Activated naive CD8-positive, alpha-beta T cell treated with anti-CD3 and anti-CD28 coated beads, Interleukin-2, amount 10 ng/mL, durations not matched to agents 7 days and 5 days (primary cell): ENCODE measurements at regions not wholly inside any gene's neighbourhood (a gene's known extent, or its start where the extent isn't known, plus 50 kb on each side); places are given as distances from the start of the nearest gene placed in this dataset.

Source experiments
- ATAC-seq: fragments of 150-1000 bp; cut with Tn5 transposase; one replicate; pipeline ENCODE4 v1.10.0; 2021; ENCODE audit warnings: low read depth, moderate library complexity
- POLR2A ChIA-PET: fragments of 350-600 bp; sonication (Branson Sonifier 250); formaldehyde crosslinking; loops from one replicate; lab custom pipeline; 2021; ENCODE audit warnings: antibody characterized with exemption; lab: Charles Lee
- DNase-seq: peaks from one replicate; pipeline ENCODE4 v3.0.0; 2021
- H3K27ac Mint-ChIP-seq: one replicate; pipeline ENCODE4 v1.8.0; 2022; ENCODE audit warnings: mild to moderate bottlenecking, mixed read lengths
- H3K27me3 Mint-ChIP-seq: one replicate; pipeline ENCODE4 v1.8.0; 2022; ENCODE audit warnings: mild to moderate bottlenecking, moderate library complexity, mixed read lengths
- H3K36me3 Mint-ChIP-seq: one replicate; pipeline ENCODE4 v1.8.0; 2021; ENCODE audit warnings: mild to moderate bottlenecking, mixed read lengths
- H3K4me1 Mint-ChIP-seq: one replicate; pipeline ENCODE4 v1.8.0; 2021; ENCODE audit warnings: mixed read lengths
- H3K4me3 Mint-ChIP-seq: one replicate; pipeline ENCODE4 v1.8.0; 2022; ENCODE audit warnings: mild to moderate bottlenecking, moderate library complexity, mixed read lengths
- H3K9me3 Mint-ChIP-seq: one replicate; pipeline ENCODE4 v1.8.0; 2021; ENCODE audit warnings: mixed read lengths

DNA sequence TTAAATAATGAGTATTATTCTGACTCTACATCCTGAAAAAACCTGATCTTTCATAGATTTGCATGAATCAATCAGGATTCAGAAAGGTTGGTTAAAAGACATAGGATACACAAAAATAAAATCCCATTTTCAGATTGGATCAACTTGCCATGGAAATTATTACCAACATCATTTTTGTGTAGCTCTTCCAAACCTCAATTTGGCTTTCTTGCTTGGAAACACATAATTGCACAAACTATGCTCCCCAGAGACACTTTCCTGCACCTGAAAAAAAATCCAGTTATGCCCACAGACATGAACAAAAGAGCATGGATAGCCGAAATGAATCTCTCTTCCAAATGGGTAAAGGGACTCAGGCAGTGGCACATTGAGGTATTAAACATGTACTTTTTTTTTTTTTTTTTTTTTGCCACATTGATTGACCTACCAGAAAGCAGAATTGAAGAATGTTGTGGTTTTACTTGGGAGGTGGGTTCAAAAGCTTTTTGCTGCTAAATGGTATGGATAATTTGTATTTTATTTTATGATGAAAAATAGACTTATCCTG, 135.4 kb upstream of the FBN2 start:
- DNase-seq = no peak
- Mint-ChIP-seq H3K27ac (no peak overlapping the region), H3K4me3 (no peak overlapping the region), H3K36me3 (no peaks in the 10 kb centered on the region), H3K9me3 (peaks cover 1% of the 10 kb centered on the region), H3K4me1 (no peaks in the 10 kb centered on the region), H3K27me3 (no peaks in the 10 kb centered on the region)
- POLR2A ChIA-PET = no interaction called here
- ATAC-seq = no peak

DNA sequence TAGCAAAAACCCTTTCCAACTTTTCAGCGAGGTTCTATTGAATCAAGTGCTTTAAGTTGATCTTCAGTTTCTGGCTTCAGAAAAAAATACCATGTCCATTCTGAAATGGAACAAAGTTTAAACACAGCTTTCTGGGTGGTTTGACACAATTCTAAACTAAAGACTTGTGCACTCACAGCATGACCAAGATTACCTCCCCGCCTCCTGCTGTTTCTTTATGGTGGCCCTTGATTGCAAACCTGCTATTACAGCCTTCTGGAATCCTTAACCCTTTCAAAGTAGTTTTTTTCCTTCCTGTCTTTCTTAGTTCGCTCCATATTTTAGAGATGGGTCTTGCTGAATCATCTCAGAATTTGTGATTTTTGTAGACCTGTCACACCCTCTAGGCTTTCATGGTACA, 135.9 kb upstream of the FBN2 start:
- POLR2A ChIA-PET = no interaction called here
- H3K4me3 Mint-ChIP-seq = no peak overlapping the region
- no peak overlapping the region for H3K27ac Mint-ChIP-seq
- DNase-seq = no peak
- peaks cover 1% of the 10 kb centered on the region for H3K9me3 Mint-ChIP-seq
- no peak for ATAC-seq
- H3K27me3 Mint-ChIP-seq = no peaks in the 10 kb centered on the region
- no peaks in the 10 kb centered on the region for H3K36me3 Mint-ChIP-seq
- H3K4me1 Mint-ChIP-seq = no peaks in the 10 kb centered on the region

DNA sequence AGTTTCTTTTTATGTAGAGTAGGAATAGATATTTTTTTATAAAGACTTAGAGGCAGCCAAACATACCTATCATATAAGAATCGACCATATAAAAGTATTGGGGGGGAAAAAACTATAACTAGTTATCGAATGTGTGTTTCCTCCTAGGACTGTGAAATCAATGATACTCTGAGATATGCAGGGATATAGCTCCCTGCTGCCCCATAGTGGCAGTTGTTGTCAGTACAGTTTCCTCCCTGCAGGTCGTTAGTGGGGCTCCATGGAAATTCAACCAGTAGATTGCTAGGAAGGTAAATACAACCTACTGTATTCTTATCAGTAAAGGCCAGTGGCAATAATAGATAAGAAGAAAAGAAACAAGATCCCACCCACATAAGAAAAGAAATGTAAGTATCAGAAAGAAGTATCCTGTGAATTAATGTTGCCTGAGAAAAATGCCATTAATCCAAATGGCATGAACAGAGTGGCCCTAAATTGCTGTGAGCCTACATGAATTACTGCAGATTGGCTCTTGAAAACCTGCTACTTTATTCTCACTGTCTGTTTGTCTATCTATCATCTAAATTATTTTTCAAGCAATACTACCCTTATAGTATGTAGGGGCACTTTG, 136.9 kb upstream of the FBN2 start:
- Mint-ChIP-seq H3K9me3 (no peaks in the 10 kb centered on the region), H3K4me3 (no peak overlapping the region), H3K36me3 (no peaks in the 10 kb centered on the region), H3K27ac (no peak overlapping the region), H3K4me1 (no peaks in the 10 kb centered on the region), H3K27me3 (no peaks in the 10 kb centered on the region)
- DNase-seq (peak; percentile 27), ATAC-seq (no peak)
- POLR2A ChIA-PET = no interaction called here

DNA sequence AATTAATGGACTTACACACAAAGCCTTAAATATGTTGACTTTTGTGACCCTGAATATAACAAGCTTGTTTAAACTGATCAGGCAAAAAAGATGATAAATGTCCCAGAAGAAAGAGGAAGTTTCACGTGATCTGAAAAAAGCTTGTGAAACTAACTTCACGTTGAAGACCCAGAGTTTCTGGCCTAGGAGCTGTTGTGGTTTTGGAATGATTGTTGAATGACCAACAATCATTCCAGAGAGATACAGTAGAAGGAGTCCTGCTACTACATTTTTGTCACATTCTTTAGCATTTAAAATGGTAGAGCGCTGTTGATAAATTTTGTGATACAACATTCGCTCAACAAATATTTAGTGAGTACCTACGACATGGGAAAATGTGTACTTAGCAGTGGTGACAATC, 143.1 kb upstream of the FBN2 start:
- H3K27ac Mint-ChIP-seq = no peak overlapping the region
- POLR2A ChIA-PET = no interaction called here
- H3K4me1 Mint-ChIP-seq = no peaks in the 10 kb centered on the region
- DNase-seq (no peak), ATAC-seq (no peak)
- H3K4me3 Mint-ChIP-seq = no peak overlapping the region
- no peaks in the 10 kb centered on the region for H3K36me3 Mint-ChIP-seq
- no peaks in the 10 kb centered on the region for H3K27me3 Mint-ChIP-seq
- H3K9me3 Mint-ChIP-seq = no peaks in the 10 kb centered on the region

DNA sequence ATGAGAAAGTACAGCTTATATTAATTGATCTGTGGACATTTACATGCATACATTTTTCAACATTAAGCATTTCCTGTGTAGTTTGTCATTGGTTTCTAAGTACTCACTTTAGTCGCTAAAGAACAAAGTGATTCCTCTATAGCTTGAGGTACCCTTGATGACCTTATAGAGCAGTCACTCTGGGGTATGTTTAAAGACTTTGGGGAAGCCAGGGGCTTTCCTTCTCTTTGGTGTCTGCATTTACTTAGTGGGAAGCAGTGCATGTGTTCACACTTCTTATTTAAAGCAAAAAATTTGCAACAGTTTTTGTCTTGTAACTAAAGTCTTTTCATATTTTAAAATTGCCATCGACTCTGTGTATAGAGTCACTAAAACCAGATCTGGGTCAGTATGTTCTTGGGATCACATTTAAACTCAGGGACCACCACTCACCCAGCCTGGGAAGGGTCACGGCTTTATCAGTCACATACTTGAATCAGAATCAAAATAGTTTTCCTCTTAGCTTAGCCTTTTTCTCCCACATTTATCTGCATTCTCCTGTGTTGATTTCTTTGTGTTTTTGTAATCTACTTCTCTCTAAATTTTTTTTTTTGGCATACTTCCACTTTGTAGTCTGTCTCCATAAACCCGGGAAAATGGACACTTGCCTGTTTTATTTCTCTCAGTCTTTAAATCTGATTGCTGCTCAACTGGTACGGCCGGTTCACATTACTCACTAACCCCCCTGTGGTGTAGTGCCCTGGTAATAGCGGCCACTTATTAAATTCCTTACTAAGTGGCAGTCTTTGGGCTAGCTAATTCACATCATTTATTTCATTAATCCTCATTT, 143.9 kb upstream of the FBN2 start:
- ATAC-seq (no peak), DNase-seq (no peak)
- Mint-ChIP-seq H3K36me3 (no peaks in the 10 kb centered on the region), H3K9me3 (no peaks in the 10 kb centered on the region), H3K27me3 (no peaks in the 10 kb centered on the region), H3K4me3 (no peak overlapping the region), H3K27ac (no peak overlapping the region), H3K4me1 (no peaks in the 10 kb centered on the region)
- POLR2A ChIA-PET = no interaction called here

DNA sequence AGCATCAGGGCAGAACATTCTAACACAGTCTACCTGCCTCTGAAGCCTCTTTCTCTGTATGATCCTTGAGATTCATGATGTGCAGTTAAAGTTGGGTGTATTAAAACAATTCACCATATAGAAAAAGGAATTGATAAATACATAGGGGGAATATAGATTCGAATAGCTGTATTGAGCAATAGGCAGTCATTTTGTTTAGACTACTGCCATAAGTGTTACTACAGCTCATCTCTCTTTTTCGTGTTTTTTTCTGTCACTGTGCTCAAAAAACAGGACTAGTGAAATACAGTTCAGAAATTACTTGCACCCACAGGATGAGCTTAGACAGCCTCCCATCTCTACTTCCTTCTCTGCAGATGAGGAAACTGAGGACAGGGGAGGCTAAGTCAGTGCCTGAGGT, 144.6 kb upstream of the FBN2 start:
- ATAC-seq (no peak), DNase-seq (no peak)
- POLR2A ChIA-PET = no interaction called here
- Mint-ChIP-seq H3K9me3 (no peaks in the 10 kb centered on the region), H3K4me1 (no peaks in the 10 kb centered on the region), H3K27me3 (no peaks in the 10 kb centered on the region), H3K27ac (no peak overlapping the region), H3K36me3 (no peaks in the 10 kb centered on the region), H3K4me3 (no peak overlapping the region)

DNA sequence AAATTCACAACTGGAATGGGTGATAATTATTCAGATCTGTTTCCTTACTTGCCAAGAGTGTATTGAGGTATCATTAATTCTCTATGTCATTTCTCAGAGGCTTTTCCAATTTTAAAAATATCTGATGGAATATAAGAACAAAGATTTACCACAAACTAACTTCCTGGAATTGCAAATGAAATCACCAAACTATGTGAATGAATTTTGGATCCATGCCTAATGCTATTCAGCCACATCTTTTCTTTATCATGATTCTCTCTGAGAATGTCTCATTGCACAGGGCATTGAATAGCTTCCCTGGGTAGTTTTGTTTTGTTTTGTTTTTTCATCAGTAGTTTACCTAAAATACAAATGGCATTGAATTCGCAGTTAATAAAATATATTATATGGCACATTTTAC, 146.9 kb upstream of the FBN2 start:
- H3K4me3 Mint-ChIP-seq = no peak overlapping the region
- H3K36me3 Mint-ChIP-seq = no peaks in the 10 kb centered on the region
- POLR2A ChIA-PET = no interaction called here
- no peaks in the 10 kb centered on the region for H3K4me1 Mint-ChIP-seq
- DNase-seq (no peak), ATAC-seq (no peak)
- H3K27ac Mint-ChIP-seq = no peak overlapping the region
- H3K9me3 Mint-ChIP-seq = no peaks in the 10 kb centered on the region
- H3K27me3 Mint-ChIP-seq = no peaks in the 10 kb centered on the region

DNA sequence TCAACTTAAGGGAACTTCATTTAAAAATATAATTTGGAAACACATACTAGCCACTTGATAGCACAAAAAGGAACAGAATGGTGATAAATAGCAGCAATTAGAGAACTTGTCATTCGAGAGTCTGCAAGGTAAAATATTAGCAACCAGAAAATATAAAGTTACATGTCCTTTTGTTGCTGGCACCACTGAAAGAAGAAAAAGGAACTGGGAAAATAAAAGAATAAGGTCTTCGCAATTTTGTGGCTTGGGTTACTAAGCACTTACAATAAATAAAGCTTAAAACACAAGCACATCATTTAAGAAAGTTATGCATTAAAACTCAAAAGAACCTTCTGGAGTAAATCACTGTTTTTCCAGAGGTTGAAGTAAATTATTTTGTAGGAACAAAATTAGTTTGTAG, 149.9 kb upstream of the FBN2 start:
- H3K4me3 Mint-ChIP-seq = no peak overlapping the region
- H3K4me1 Mint-ChIP-seq = no peaks in the 10 kb centered on the region
- ATAC-seq = no peak
- POLR2A ChIA-PET = no interaction called here
- H3K27me3 Mint-ChIP-seq = no peaks in the 10 kb centered on the region
- H3K27ac Mint-ChIP-seq = no peak overlapping the region
- H3K36me3 Mint-ChIP-seq = no peaks in the 10 kb centered on the region
- no peaks in the 10 kb centered on the region for H3K9me3 Mint-ChIP-seq
- DNase-seq = no peak

DNA sequence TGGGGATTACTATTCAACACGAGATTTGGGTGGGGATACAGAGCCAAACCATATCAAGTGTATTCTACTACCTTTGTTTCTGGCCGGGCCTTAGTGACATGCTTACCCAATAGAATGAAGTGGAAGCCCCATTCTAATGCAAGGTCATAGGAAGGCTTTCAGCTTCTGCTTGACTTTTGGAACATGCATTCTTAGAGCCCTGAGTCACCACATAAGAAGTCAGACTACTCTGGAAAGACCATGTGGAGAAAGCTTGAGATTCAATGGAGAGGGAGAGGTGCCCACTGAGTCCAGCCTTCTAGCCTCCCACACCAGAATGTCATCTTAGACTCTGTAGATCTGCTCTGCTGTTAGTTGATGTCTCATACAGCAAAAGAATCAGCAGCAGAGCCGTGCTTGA, 155.7 kb upstream of the FBN2 start:
- Mint-ChIP-seq H3K36me3 (no peaks in the 10 kb centered on the region), H3K27ac (no peak overlapping the region), H3K9me3 (no peaks in the 10 kb centered on the region), H3K27me3 (no peaks in the 10 kb centered on the region), H3K4me3 (no peak overlapping the region), H3K4me1 (no peaks in the 10 kb centered on the region)
- no peak for DNase-seq
- ATAC-seq = no peak
- POLR2A ChIA-PET = no interaction called here

DNA sequence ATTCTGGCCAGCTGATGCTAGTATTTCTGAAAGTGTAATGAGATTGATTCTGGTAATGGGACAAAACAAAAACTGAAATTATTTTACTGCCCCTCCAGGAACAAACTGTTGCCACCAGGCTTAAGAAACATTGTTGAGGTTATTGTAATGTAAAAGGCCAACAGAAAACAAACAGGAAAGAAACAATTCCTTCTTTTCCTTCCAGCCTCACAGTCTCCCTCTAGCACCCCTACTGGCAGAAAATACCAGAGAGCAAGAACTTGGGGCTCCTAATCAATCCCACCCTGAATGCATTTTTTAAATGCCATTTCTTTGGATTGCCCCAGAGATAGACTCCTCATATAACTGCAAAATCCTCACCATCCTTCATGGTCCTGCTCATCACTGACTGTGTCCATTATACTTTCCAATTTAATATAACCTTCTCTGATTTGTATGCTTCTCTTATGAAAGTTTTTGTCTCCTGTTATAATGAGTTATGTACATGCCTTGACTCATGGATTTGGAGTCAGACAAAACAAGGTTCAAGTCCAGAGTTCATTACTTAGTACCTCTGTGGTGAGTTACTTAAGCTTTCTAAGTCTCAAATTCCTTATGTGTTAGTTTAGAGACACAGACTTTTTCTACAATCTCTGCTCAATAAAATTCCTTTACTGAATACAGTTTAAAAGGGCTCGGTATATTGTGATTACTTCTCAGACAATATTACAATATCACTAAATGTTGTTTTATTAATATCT, 157.9 kb upstream of the FBN2 start:
- Mint-ChIP-seq H3K4me3 (no peak overlapping the region), H3K36me3 (no peaks in the 10 kb centered on the region), H3K9me3 (no peaks in the 10 kb centered on the region), H3K4me1 (no peaks in the 10 kb centered on the region), H3K27ac (no peak overlapping the region), H3K27me3 (no peaks in the 10 kb centered on the region)
- no peak for DNase-seq
- POLR2A ChIA-PET = no interaction called here
- no peak for ATAC-seq

DNA sequence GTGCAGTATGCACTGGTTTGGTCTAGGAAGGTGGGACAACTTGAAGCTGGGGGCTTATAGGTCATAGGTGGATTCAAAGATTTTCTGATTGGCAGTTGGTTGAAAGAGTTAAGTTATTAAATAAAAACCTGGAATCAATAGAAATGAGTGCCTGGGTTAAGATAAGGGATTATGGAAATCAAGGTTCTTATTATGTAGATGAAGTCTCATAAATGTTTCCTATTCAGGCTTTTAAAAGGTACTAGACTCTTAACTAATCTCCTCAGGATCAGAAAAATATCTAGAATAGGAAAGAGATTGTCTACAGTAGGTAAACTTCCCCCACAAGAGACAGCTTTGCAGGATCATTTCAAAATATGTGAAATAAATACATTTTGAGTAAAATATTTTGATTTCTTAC, 163.3 kb upstream of the FBN2 start:
- Mint-ChIP-seq H3K36me3 (no peaks in the 10 kb centered on the region), H3K4me1 (no peaks in the 10 kb centered on the region), H3K4me3 (no peak overlapping the region), H3K27ac (no peak overlapping the region), H3K27me3 (no peaks in the 10 kb centered on the region), H3K9me3 (no peaks in the 10 kb centered on the region)
- ATAC-seq (no peak), DNase-seq (no peak)
- POLR2A ChIA-PET = no interaction called here

DNA sequence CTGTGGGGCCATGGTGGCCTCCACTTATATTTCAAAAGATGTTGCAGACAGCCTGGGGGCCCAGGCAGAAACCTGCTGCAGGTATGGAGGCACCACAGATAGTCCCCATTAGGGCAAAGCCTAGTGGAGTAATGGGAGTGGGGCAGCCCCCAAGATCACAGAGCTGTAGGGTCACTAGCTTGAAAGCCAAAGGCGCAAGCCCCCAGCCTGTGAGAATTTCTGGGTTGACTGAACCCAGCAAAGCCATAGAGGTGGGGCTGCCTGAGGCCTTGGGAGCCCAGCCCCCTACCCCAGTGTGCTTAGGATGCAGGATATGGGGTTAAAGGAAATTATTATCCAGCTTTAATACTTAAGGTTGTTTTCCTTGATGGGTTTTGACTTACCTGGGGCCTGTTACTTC, 165.3 kb upstream of the FBN2 start:
- Mint-ChIP-seq H3K27me3 (no peaks in the 10 kb centered on the region), H3K9me3 (peaks cover 2% of the 10 kb centered on the region), H3K27ac (no peak overlapping the region), H3K4me3 (no peak overlapping the region), H3K4me1 (no peaks in the 10 kb centered on the region), H3K36me3 (no peaks in the 10 kb centered on the region)
- POLR2A ChIA-PET = no interaction called here
- ATAC-seq (no peak), DNase-seq (no peak)

DNA sequence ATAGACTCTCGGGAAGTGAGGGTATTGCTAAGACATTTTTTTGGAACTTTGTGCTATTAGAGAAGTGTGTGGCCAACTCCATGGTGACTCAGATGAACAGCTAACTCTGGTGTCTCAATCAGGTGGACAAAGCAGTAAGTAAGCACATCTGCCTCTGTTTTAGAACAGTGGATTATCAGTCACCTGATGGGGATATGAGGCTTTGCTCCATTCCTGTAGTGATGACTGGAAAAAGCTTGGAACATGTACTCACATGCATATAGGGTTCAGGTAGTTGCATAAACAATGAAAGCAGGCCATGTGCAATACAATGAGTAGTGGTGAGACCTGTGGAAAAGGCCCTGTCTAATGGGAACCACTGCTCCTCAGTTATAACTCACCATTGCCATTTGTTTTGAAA, 168.2 kb upstream of the FBN2 start:
- Mint-ChIP-seq H3K36me3 (no peaks in the 10 kb centered on the region), H3K4me3 (no peak overlapping the region), H3K27me3 (no peaks in the 10 kb centered on the region), H3K9me3 (peaks cover 2% of the 10 kb centered on the region), H3K27ac (no peak overlapping the region), H3K4me1 (no peaks in the 10 kb centered on the region)
- POLR2A ChIA-PET = no interaction called here
- DNase-seq (no peak), ATAC-seq (no peak)

DNA sequence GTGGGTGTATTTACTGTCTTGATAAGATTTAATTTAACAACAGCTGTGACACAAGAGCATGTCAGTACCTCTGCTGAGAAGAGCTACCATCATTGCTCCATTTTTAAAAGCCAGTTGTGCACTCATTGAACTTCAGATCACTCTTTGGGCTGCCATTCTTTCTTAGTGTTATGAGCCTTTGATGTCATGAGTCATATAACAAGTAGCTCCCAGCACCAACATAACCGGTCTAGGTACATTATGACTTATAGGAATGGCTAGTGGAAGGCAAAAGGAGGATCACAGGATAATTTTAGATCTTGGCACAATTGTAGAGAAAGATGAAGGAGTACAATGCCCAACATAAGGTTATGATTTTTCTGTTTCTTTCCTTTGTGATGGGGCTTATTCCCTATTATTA, 170.8 kb upstream of the FBN2 start:
- no peaks in the 10 kb centered on the region for H3K36me3 Mint-ChIP-seq
- no peak overlapping the region for H3K4me3 Mint-ChIP-seq
- peaks cover 2% of the 10 kb centered on the region for H3K9me3 Mint-ChIP-seq
- H3K27me3 Mint-ChIP-seq = no peaks in the 10 kb centered on the region
- H3K27ac Mint-ChIP-seq = no peak overlapping the region
- no peak for ATAC-seq
- no peaks in the 10 kb centered on the region for H3K4me1 Mint-ChIP-seq
- POLR2A ChIA-PET = no interaction called here
- no peak for DNase-seq
